Superior temporal gyrus (tissue), 1 donor: ENCODE measurements at regions not wholly inside any gene's neighbourhood (a gene's known extent, or its start where the extent isn't known, plus 50 kb on each side); places are given as distances from the start of the nearest gene placed in this dataset.

Experiments
- DNase-seq: peaks from one replicate; pipeline ENCODE4 v3.0.0-alpha.2; 2016; ENCODE audit errors: extremely low spot score

DNA sequence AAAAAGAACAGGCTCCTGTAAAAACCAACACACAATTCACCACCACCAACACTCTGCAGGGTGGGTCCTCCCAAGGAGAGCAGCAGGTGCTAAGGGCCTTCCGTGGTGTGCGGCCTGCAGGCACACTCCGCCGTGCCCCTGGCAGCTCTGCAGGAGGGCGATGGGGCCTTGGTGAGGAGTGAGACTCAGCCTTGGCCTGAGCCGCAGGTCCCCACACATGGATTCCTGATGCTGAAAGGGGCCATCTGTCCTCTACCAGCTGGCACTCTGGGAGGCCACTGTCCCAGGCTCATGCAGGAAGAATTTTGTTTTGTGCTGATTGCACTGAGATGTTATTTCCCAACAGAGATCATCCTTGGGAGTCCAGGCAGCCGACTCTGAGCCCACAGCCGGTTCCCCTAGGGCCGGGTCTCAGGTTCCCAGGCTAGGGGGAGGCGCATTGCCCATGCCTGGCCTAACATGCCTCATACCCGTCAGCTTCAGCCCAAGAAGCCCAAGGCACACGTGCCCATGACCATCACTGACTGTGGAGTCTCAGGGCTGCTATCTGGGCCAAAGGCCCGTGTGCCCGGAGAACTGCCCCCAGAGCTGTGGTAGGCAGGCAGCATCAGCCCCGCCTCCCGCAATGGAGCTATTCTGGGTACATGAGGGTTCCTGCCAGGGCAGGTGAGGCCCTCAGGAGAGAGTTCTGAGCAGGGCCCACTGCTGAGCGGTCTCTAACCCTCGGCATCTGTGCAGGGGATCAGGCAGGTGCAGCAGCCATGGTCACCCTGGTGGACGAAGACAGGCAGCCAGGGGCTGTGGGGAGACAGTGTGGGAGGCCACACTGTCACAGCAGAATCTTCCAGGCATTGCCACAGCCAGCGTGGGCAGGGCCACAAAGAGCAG is 97.9 kb upstream of the ZNF469 start:
- DNase-seq = no peak

DNA sequence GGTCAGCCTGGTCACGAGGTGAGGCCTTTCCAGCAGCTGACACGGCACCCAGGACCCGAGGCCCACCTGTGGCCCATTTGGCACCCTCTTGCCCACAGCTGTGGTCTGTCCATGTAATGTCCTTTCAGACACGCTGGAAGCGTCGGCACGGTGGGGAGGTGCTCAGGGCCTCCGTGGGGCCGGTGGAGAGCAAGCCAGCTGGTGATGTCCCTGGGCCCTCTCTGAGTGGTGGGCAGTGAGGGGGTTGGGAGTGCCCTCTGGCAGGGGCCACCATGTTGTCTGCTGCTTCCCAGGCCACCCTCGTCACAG is 97.3 kb upstream of the ZNF469 start:
- DNase-seq = no peak

DNA sequence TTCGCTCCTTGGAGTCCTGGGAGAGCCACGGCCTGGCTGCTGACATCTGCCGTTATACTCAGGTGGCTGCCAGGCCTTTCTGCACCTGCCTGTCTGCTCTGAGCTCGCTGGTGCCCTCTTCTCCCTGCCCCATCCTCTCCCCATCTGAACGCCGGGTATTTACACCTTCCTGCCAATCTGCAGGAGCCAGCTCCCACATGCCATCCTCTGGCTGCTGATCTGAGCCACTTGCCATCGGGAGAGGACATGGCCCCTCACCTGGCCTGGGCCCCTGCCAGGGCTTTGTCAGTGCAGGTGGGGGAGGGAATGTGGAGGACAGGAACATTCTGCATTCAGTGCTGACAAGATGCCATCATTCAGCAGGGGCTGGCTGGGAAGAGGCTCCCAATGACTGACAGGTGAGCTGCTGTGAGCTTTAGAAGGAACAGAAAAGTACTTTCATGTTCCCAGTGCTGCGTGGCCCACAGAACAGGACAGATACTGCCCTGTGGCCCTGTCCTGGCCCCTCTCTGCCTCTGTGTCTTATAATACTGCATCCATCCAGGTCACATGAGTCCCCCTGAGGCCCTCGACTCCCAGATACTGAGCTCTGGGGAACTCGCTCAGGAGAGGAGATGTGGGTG is 96.3 kb upstream of the ZNF469 start:
- DNase-seq = no peak

DNA sequence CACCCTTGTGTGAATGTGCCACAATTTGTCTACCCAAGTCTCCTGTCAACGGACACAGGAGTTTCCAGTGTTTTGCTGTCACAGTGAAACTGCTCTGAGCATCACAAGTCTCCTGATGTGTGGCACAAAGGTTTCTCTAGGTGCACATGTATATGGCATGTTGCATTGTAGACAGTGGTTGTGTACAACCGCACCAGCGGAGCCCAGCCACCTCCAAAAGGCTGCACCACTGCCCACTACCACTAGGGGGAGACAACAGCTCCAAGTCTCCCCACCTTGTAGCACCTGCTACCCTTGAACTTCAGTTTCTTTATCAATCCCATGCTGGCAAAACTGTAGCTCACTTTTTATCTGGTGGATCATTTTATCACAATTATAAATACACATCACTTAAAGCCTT is 95.5 kb upstream of the ZNF469 start:
- DNase-seq = no peak

DNA sequence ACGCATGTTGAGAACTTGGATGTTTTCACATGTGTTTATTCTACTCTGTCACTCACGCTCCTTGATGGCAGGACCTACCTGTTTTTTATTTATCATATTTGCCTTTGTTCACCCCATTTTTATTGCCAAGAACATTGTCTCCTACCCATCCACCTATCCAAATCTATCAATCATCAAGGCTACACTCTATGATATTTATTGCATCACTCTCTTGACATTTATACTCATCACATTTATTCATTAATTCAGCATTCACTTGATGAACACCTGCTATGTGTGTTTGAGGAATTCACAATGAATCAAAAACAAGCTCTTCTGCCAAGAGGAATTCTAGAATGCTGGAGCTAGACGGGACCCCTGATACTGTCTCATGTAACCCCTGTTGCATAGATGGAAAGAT is 94.5 kb upstream of the ZNF469 start:
- no peak for DNase-seq

- DNase-seq = no peak
Observed at GRCh38 chr16:88289001-88289400, 93.8 kb upstream of the ZNF469 start.

GRCh38 chr16:88289561-88289960 is 93.2 kb upstream of the ZNF469 start:
- DNase-seq = peak; percentile 55

DNA sequence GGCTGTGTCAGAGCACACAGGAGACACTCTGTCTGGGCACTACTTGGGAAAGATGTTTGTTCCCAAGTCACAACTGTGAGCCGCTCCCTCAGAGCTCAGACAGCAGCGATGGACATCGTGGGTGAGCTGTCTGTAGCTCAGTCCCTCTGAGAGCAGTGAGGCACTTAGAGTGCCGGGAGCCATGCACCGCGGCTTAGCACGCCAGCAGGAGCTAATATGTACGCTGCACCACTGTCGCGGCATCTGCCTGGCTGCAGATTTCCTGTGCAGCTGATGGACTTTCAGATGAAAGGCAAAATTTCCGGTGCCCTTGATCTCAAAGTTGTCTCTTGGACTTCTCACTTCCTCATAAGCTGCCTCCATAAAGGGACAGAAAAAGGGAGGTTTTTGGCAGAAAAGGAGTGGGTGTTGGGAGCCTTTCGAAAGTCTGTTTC is 92.8 kb upstream of the ZNF469 start:
- no peak for DNase-seq

- DNase-seq = no peak
Observed at GRCh38 chr16:88290850-88291830, 91.6 kb upstream of the ZNF469 start.

GRCh38 chr16:88292007-88292970 is 90.5 kb upstream of the ZNF469 start:
- DNase-seq = no peak

GRCh38 chr16:88293097-88293496 is 89.7 kb upstream of the ZNF469 start:
- no peak for DNase-seq

DNA sequence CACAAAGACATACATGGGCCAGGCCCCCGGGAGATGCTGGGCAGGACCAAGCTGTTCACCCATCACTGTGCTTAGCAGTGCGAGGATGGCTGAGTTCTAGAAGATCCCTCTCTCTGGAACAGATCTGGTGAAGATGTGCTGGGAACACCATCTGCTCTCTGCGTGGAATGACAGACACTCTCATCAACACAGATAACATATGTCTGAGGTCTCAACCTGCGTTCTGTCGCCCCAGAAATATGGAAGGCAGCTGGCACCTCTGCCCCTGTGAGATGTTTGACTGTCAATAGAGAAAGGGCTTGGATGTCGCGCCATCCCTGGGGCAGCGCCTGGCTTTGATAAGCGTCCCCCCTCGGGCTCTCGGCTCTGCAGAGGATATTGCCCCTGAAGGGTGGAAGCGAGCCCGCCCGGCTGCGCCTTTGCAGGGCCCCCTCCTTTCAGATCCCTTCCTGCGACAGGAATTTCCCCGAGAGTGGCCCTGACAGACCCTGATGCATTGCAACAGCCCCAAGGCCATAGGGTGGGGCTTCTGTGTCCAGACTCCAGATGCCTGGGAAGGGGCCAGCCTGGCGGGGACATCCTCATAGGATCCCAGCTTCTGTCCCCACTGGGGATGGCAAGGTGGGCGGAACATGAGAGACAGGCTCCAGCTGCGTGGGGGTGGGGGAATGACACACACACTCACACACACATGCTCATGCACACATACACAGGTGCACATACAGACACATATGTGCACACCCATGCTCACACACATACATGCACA is 86.9 kb upstream of the ZNF469 start:
- no peak for DNase-seq

DNA sequence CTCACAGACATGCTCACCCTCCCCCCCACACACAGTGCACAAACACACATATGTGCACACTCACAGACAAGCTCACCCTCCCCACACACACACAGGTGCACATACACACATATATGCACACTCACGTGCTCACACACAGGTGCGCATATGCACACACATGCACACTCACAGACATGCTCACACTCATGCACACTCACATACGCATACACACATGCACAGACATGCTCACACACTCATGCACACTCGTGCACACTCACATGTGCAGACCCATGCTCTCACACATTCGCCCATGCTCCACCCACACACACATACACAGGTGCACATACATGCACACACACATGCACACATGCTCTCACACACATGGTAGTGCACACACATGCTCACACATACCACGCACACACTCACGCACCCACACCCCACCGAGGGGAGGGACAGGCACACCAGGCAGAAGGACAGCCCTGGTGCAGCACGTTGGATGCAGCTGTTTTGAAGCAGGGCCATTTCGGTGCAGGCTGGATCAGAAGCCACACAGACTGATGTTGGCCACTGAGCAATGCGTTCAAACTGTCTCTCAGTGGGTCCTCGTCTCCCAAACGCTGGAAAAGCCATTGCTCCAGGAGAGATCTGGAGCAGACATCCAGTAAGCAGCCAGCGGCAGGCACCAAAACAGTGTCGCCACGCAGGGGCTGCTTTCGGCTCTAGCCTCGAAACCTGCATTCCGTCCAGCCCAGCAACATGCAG is 86.2 kb upstream of the ZNF469 start:
- no peak for DNase-seq

DNA sequence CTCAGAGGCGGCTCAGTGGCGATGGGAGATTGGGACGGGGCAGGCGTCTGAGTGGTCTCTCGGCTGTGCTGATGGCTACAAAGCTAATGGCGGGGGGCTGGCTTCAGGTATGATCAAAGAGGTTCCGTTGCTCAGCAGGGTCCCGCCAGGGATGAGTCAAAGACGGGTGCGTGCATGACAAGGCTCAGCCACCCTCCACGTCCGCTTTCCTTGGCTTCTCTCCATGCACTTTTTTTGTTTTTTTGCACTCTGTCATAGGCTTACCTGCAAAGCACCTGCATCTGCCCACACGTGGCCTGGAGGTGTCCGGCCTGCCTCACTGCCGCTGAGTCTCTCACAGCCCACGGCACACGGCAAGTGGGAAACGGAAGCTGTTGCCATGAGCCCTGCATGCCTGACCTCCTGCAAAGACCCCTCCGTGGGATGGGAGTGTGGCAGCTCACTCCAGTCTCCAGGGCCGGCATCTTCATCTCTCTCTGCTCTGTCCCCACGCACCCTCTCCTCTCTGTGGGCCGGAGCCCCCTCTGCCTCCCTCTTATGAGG is 85.5 kb upstream of the ZNF469 start:
- no peak for DNase-seq

GRCh38 chr16:88298181-88298832 is 84.5 kb upstream of the ZNF469 start:
- no peak for DNase-seq

DNA sequence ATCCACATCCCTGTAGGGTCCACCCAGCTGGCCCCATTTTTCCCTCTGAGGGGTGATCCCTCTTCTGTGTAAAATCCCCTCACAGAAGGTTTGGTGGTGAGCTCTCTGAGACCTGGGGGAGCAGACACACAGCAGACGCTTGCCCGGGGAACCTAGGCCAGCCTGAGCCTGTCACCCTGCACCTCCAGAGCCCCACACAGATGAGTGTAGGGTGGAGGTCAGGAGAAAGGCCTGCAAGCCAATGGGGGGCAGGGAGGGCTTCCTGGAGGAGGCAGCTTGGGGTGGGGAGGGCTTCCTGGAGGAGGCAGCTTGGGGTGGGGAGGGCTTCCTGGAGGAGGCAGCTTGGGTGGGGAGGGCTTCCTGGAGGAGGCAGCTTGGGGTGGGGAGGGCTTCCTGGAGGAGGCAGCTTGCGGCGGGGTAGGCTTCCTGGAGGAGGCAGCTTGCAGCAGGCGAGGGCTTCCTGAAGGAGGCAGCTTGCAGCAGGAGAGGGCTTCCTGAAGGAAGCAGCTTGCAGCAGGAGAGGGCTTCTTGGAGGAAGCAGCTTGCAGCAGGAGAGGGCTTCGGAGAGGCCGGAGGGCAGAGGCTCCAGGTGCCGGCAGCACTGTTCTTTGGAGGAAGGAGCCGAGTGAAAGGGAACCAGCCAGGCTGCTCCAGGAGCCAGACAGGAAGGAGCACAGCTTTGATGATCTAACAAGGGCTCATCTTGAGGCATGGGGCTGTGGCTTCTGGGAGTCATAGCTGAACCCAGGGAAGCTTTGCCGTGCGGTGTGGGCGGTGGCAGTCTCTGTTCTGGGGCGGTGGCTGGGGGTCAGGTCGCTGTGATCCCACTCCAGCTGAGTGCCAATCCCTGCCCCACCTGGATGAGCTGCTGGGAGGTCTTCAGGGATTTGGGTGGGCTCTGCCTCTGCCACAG is 83.7 kb upstream of the ZNF469 start:
- no peak for DNase-seq

- no peak for DNase-seq
Observed at GRCh38 chr16:88299751-88300462, 82.9 kb upstream of the ZNF469 start.
